ENCODE measurements at regions not wholly inside any gene's neighbourhood (a gene's known extent, or its start where the extent isn't known, plus 50 kb on each side); places are given as distances from the start of the nearest gene placed in this dataset.

GRCh38 chr5:54745599-54745998, 228.0 kb downstream of the SNX18 start:
- TF ChIP-seq CTCF (IDR thresholded peaks at IDR 0.05) (no peak), POLR2A (IDR thresholded peaks at IDR 0.05) (no peak)

Measured in right lobe of liver (tissue), 4 donors.